ENCODE measurements at regions not wholly inside any gene's neighbourhood (a gene's known extent, or its start where the extent isn't known, plus 50 kb on each side); places are given as distances from the start of the nearest gene placed in this dataset.

DNA sequence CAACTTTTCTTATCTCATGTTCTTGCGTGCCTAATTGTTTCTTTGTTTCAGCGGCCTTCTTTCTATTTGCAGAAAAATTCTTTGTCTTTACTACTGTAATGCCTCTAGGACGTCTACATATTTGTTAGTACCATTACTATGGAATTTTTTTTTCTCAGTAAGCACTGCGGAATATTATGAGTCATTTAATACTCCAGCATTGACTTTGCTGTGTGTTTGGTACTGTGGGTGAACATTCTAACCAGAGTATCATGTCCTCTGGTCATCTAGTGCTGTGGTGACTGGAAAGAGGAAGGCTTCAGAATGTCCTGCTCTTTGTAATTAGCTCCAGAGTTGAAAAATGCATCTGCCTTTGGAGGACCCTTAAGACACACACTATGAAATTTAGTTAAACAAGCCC lies 58.5 kb upstream of the FERD3L start:
- TF ChIP-seq, protein P1, sequence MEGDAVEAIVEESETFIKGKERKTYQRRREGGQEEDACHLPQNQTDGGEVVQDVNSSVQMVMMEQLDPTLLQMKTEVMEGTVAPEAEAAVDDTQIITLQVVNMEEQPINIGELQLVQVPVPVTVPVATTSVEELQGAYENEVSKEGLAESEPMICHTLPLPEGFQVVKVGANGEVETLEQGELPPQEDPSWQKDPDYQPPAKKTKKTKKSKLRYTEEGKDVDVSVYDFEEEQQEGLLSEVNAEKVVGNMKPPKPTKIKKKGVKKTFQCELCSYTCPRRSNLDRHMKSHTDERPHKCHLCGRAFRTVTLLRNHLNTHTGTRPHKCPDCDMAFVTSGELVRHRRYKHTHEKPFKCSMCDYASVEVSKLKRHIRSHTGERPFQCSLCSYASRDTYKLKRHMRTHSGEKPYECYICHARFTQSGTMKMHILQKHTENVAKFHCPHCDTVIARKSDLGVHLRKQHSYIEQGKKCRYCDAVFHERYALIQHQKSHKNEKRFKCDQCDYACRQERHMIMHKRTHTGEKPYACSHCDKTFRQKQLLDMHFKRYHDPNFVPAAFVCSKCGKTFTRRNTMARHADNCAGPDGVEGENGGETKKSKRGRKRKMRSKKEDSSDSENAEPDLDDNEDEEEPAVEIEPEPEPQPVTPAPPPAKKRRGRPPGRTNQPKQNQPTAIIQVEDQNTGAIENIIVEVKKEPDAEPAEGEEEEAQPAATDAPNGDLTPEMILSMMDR (IDR thresholded peaks at IDR 0.05) = no peak

DNA sequence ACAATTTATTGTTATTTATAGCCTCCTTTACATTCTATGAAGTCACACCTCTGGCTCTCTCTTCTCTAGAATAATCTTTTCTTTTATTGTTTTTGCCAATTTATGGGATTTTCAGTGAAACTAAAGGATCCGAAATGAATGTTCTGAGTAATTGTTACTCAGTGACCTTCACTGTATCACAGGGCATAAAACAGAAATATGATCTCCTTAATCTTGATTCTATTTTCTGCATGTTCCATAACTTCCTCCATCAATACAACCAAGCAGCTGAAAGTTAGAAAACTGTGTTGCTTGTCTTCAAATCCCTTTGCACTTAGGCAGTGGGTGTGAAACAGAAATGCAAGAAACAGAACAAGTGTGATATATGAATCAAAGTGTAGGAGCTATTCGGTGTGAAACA lies 57.4 kb upstream of the FERD3L start:
- Histone ChIP-seq H3K4me3 (no peak overlapping the region), H3K27me3 (no peaks in the 10 kb centered on the region), H3K36me3 (no peaks in the 10 kb centered on the region), H3K4me1 (no peaks in the 10 kb centered on the region), H3K9me3 (peaks cover 0 to 7% (median 0%) of the 10 kb centered on the region in 11 donors), H3K27ac (no peak overlapping the region)
- no peak for ATAC-seq
- no peak for DNase-seq
- intact Hi-C loops (cut with DNase I) = no loop called here
- TF ChIP-seq, protein P1 (IDR thresholded peaks at IDR 0.05) = no peak
- WGBS, 2 donors = 49 to 65% methylated on average over 2 of the region's 2 CpGs

More for the DNA sequence above, 58.5 kb upstream of the FERD3L start:
- DNase-seq = no peak
- intact Hi-C loops (cut with DNase I) = no loop called here
- Histone ChIP-seq H3K4me3 (no peak overlapping the region), H3K4me1 (no peaks in the 10 kb centered on the region), H3K9me3 (peaks cover 0 to 7% (median 0%) of the 10 kb centered on the region in 11 donors), H3K36me3 (no peaks in the 10 kb centered on the region), H3K27me3 (no peaks in the 10 kb centered on the region), H3K27ac (no peak overlapping the region)
- no peak for ATAC-seq
- WGBS, 2 donors = 81 to 87% methylated on average over 4 of the region's 4 CpGs
